Left colon (tissue), 2 donors: ENCODE measurements at regions not wholly inside any gene's neighbourhood (a gene's known extent, or its start where the extent isn't known, plus 50 kb on each side); places are given as distances from the start of the nearest gene placed in this dataset.
"Not testable (repeated sequence)": the region's sequence is repeated elsewhere in the genome, so short reads cannot be mapped to it uniquely, and the experiment has no call there.

Source experiments
- ATAC-seq: fragments of 200-7000 bp; cut with Tn5 transposase; one replicate; pipeline ENCODE4 v1.9.1; 2020; ENCODE audit warnings: mild to moderate bottlenecking, moderate library complexity
- DNase-seq, 2 donors: peaks; one replicate each; pipeline ENCODE4 v3.0.0-alpha.2; 2020
- intact Hi-C, 2 donors: fragments of 100-400 bp; cut with DNase I in 1 of 2; cut with micrococcal nuclease in 1 of 2; formaldehyde crosslinking; loops; one replicate each; pipeline versions ENCODE4 v1.11.2 to v1.14.0; 2022; cut with DNase I, micrococcal nuclease
- donor health status: DM: no; HTN: no; CAD: no.
- donor health status: DM: yes; HTN: yes; CAD: no.

- intact Hi-C loops = loop anchor here in 1 of 2 donors (5.0 to 10.0 kb wide), 2 partner anchors 329 to 556 kb away; no protein-coding TSS in a partner anchor
- DNase-seq = no peak
- no peak for ATAC-seq
These were observed 169.7 kb upstream of the PPP1R3A start for GRCh38 chr7:114088470-114088940.

GRCh38 chr7:114087653-114088469, 169.1 kb upstream of the PPP1R3A start:
- ATAC-seq (peak; percentile 3), DNase-seq (peak; percentile 37 to 40)
- intact Hi-C loops = loop anchor here in 1 of 2 donors (5.0 to 10.0 kb wide), 2 partner anchors 329 to 557 kb away; no protein-coding TSS in a partner anchor

GRCh38 chr7:114086914-114087652, 168.3 kb upstream of the PPP1R3A start:
- intact Hi-C loops = loop anchor here in 1 of 2 donors (5.0 to 10.0 kb wide), 2 partner anchors 330 to 558 kb away; no protein-coding TSS in a partner anchor
- ATAC-seq (peak; percentile 19), DNase-seq (peak; percentile 42 to 64)

- intact Hi-C loops = loop anchor here in 1 of 2 donors (5.0 to 10.0 kb wide), 2 partner anchors 331 to 558 kb away; no protein-coding TSS in a partner anchor
- DNase-seq (peak; percentile 41 to 59), ATAC-seq (peak; percentile 25)
These were observed 167.7 kb upstream of the PPP1R3A start for GRCh38 chr7:114086537-114086913.

GRCh38 chr7:114085592-114086501, 167.0 kb upstream of the PPP1R3A start:
- intact Hi-C loops = loop anchor here in 1 of 2 donors (5.0 to 10.0 kb wide), 2 partner anchors 331 to 559 kb away; no protein-coding TSS in a partner anchor
- DNase-seq (peak; percentile 86 to 94), ATAC-seq (peak; percentile 70)

GRCh38 chr7:114085313-114085591, 166.4 kb upstream of the PPP1R3A start:
- DNase-seq (no peak), ATAC-seq (peak; percentile 5)
- intact Hi-C loops = loop anchor here in 1 of 2 donors (5.0 to 10.0 kb wide), 2 partner anchors 332 to 560 kb away; no protein-coding TSS in a partner anchor

- ATAC-seq (peak; percentile 43), DNase-seq (peak; percentile 68 to 73)
- intact Hi-C loops = loop anchor here in 1 of 2 donors (5.0 to 10.0 kb wide), 2 partner anchors 333 to 560 kb away; no protein-coding TSS in a partner anchor
These were observed 165.9 kb upstream of the PPP1R3A start for GRCh38 chr7:114084472-114085312.

GRCh38 chr7:114084002-114084471, 165.2 kb upstream of the PPP1R3A start:
- DNase-seq (no peak), ATAC-seq (no peak)
- intact Hi-C loops = loop anchor here in 1 of 2 donors (10.0 kb wide), 1 partner anchor 561 kb away; no protein-coding TSS in a partner anchor

- intact Hi-C loops = loop anchor here in 1 of 2 donors (10.0 kb wide), 1 partner anchor 561 kb away; no protein-coding TSS in a partner anchor
- ATAC-seq (peak; percentile 1), DNase-seq (peak; percentile 54 to 60)
These were observed 164.6 kb upstream of the PPP1R3A start for GRCh38 chr7:114083166-114084001.

- intact Hi-C loops = loop anchor here in 1 of 2 donors (10.0 kb wide), 1 partner anchor 562 kb away; no protein-coding TSS in a partner anchor
- DNase-seq (peak in 1 of 2 donors; percentile 10), ATAC-seq (no peak)
These were observed 163.9 kb upstream of the PPP1R3A start for GRCh38 chr7:114082642-114083165.

- no peak for DNase-seq
- intact Hi-C loops = loop anchor here in 1 of 2 donors (10.0 kb wide), 1 partner anchor 563 kb away; no protein-coding TSS in a partner anchor
- no peak for ATAC-seq
These were observed 163.0 kb upstream of the PPP1R3A start for GRCh38 chr7:114081606-114082425.

- intact Hi-C loops = not testable (repeated sequence)
These were observed 158.3 kb upstream of the PPP1R3A start for GRCh38 chr7:114077158-114077524.

GRCh38 chr7:114076392-114077157, 157.8 kb upstream of the PPP1R3A start:
- ATAC-seq, DNase-seq, intact Hi-C loops: not testable (repeated sequence)

More at GRCh38 chr7:114077158-114077524, 158.3 kb upstream of the PPP1R3A start:
- not testable (repeated sequence) for ATAC-seq, DNase-seq

GRCh38 chr7:114073701-114074100, 154.9 kb upstream of the PPP1R3A start:
- DNase-seq = no peak
- intact Hi-C loops = no loop called here
- ATAC-seq = peak; percentile 39
